ENCODE measurements at regions not wholly inside any gene's neighbourhood (a gene's known extent, or its start where the extent isn't known, plus 50 kb on each side); places are given as distances from the start of the nearest gene placed in this dataset.

- Histone ChIP-seq H3K36me3 (ENCODE audit: low read depth) (no peaks in the 10 kb centered on the region), H3K9me2 (ENCODE audit: insufficient read depth) (no peaks in the 10 kb centered on the region), H3F3A (ENCODE audit: insufficient read depth, low read depth) (no peaks in the 10 kb centered on the region), H3K79me2 (ENCODE audit: low read depth) (no peaks in the 10 kb centered on the region), H3K9me3 (ENCODE audit: insufficient read depth, low read depth) (no peaks in the 10 kb centered on the region), H3K4me2 (no peak overlapping the region), H3K4me3 (no peak overlapping the region), H2AFZ (no peak overlapping the region), H4K20me1 (ENCODE audit: insufficient read depth) (no peaks in the 10 kb centered on the region), H3K27me3 (ENCODE audit: insufficient read depth, low read depth) (no peaks in the 10 kb centered on the region), H3K4me1 (replicated peaks; ENCODE audit: insufficient read depth) (no peaks in the 10 kb centered on the region), H3K27ac (no peak overlapping the region)
- POLR2A ChIA-PET (ENCODE audit: unreplicated experiment): no interaction called here
- TF ChIP-seq CTCF (conservative IDR thresholded peaks at IDR 0.05) (no peak), EZH2 (IDR thresholded peaks at IDR 0.05; ENCODE audit: low read depth) (no peak)
- CTCF ChIA-PET: no interaction called here
- no TSS peak for BruUV-seq (replicated peaks)
- DNase-seq: no peak
- intact Hi-C loops (cut with micrococcal nuclease; ENCODE audit: unreplicated experiment): loop anchor here (5.0 to 10.0 kb wide), 4 partner anchors 130 to 622 kb away; no protein-coding TSS in a partner anchor
Observed at GRCh38 chr20:24787071-24787470, 162.0 kb upstream of the CST7 start.

DNA sequence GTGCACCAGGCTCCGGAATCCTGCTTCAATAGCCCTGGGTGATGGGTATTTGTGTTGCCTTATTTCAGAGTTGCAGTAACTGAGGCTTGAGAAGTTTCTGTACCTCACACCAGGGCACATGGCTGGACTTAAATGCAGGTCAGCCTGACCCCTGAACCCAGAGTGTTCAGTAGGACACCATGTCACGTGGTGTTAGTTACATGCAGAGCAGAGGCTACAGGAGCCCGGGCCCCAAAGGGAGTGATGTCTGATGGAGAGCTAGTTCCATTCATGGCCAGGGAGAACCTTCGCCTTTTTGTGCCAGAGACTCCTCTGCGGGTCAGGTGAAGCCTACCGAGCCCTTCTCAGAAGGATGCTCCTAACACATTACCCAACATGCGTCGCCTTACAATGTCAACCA, 161.4 kb upstream of the CST7 start:
- ChIA-PET POLR2A (ENCODE audit: unreplicated experiment) (no interaction called here), CTCF (no interaction called here)
- Histone ChIP-seq H3F3A (ENCODE audit: insufficient read depth, low read depth) (no peaks in the 10 kb centered on the region), H3K9me2 (ENCODE audit: insufficient read depth) (no peaks in the 10 kb centered on the region), H3K36me3 (ENCODE audit: low read depth) (no peaks in the 10 kb centered on the region), H3K9me3 (ENCODE audit: insufficient read depth, low read depth) (no peaks in the 10 kb centered on the region), H3K4me1 (replicated peaks; ENCODE audit: insufficient read depth) (no peaks in the 10 kb centered on the region), H3K27ac (no peak overlapping the region), H3K27me3 (ENCODE audit: insufficient read depth, low read depth) (no peaks in the 10 kb centered on the region), H4K20me1 (ENCODE audit: insufficient read depth) (no peaks in the 10 kb centered on the region), H3K4me2 (no peak overlapping the region), H3K79me2 (ENCODE audit: low read depth) (no peaks in the 10 kb centered on the region), H3K4me3 (no peak overlapping the region), H2AFZ (no peak overlapping the region)
- TF ChIP-seq CTCF (conservative IDR thresholded peaks at IDR 0.05) (no peak), EZH2 (IDR thresholded peaks at IDR 0.05; ENCODE audit: low read depth) (no peak)
- BruUV-seq (replicated peaks): no TSS peak
- intact Hi-C loops (cut with micrococcal nuclease; ENCODE audit: unreplicated experiment): loop anchor here (5.0 to 10.0 kb wide), 4 partner anchors 130 to 623 kb away; no protein-coding TSS in a partner anchor
- no peak for DNase-seq

DNA sequence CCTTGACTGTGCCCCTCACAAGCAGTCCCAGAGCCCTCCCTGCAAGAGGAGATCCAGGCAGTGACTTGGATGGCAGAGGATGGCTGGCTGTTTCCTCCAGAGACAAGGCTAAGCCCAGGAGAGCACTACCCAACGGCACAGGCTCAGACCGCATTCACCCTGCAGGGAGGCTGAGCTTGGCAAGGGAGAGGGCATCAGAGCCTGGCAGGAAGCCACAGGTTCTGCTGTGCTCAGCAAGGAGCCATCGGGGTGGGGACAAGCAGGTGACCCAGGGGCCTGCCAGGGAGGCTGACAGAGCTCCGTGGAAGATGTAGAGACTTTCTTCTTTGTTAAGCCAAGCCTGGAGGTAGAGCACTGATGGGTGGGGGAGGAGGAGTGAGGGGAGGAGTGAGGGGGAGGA, 159.2 kb upstream of the CST7 start:
- Histone ChIP-seq H2AFZ (no peak overlapping the region), H3K27ac (no peak overlapping the region), H3K9me3 (ENCODE audit: insufficient read depth, low read depth) (no peaks in the 10 kb centered on the region), H3K27me3 (ENCODE audit: insufficient read depth, low read depth) (no peaks in the 10 kb centered on the region), H3K4me2 (no peak overlapping the region), H3K36me3 (ENCODE audit: low read depth) (no peaks in the 10 kb centered on the region), H4K20me1 (ENCODE audit: insufficient read depth) (no peaks in the 10 kb centered on the region), H3K79me2 (ENCODE audit: low read depth) (no peaks in the 10 kb centered on the region), H3K4me3 (no peak overlapping the region), H3K4me1 (replicated peaks; ENCODE audit: insufficient read depth) (no peaks in the 10 kb centered on the region), H3K9me2 (ENCODE audit: insufficient read depth) (no peaks in the 10 kb centered on the region), H3F3A (ENCODE audit: insufficient read depth, low read depth) (no peaks in the 10 kb centered on the region)
- BruUV-seq (replicated peaks): no TSS peak
- TF ChIP-seq EZH2 (IDR thresholded peaks at IDR 0.05; ENCODE audit: low read depth): no peak
- TF ChIP-seq CTCF (conservative IDR thresholded peaks at IDR 0.05): no peak
- POLR2A ChIA-PET (ENCODE audit: unreplicated experiment): no interaction called here
- DNase-seq: no peak
- CTCF ChIA-PET: no interaction called here
- intact Hi-C loops (cut with micrococcal nuclease; ENCODE audit: unreplicated experiment): loop anchor here (5.0 to 10.0 kb wide), 4 partner anchors 127 to 625 kb away; no protein-coding TSS in a partner anchor

Measured in PC-9 (cell line).